ENCODE measurements at regions not wholly inside any gene's neighbourhood (a gene's known extent, or its start where the extent isn't known, plus 50 kb on each side); places are given as distances from the start of the nearest gene placed in this dataset.

GRCh38 chr2:221135699-221136098 is 436.4 kb downstream of the EPHA4 start:
- intact Hi-C loops (cut with DNase I) = no loop called here
- H3K4me3 ChIP-seq = no peak overlapping the region
- no peak for ATAC-seq
- DNase-seq = no peak
- H3K4me1 ChIP-seq = no peaks in the 10 kb centered on the region
- no peaks in the 10 kb centered on the region for H3K9me3 ChIP-seq
- no peaks in the 10 kb centered on the region for H3K27me3 ChIP-seq
- no peaks in the 10 kb centered on the region for H3K36me3 ChIP-seq (replicated peaks in 1 of 2; ENCODE audit: insufficient read depth in 1 of 2, low read depth in 2 of 2)
- no peak overlapping the region for H3K27ac ChIP-seq
- no peak for TF ChIP-seq POLR2A (IDR thresholded peaks at IDR 0.05)
- TF ChIP-seq CTCF (IDR thresholded peaks at IDR 0.05) = no peak
- WGBS, 2 donors = 17 to 52% methylated on average over 1 of the region's 1 CpG

GRCh38 chr2:221137385-221137784 is 434.7 kb downstream of the EPHA4 start:
- Histone ChIP-seq H3K27ac (no peak overlapping the region), H3K36me3 (replicated peaks in 1 of 2; ENCODE audit: insufficient read depth in 1 of 2, low read depth in 2 of 2) (no peaks in the 10 kb centered on the region), H3K4me1 (no peaks in the 10 kb centered on the region), H3K4me3 (no peak overlapping the region), H3K27me3 (no peaks in the 10 kb centered on the region), H3K9me3 (no peaks in the 10 kb centered on the region)
- TF ChIP-seq CTCF (IDR thresholded peaks at IDR 0.05) (no peak), POLR2A (IDR thresholded peaks at IDR 0.05) (no peak)
- no peak for ATAC-seq
- no peak for DNase-seq
- intact Hi-C loops (cut with DNase I) = no loop called here
- WGBS, 2 donors = 70 to 85% methylated on average over 2 of the region's 2 CpGs

- Histone ChIP-seq H3K4me3 (no peak overlapping the region), H3K27ac (no peak overlapping the region), H3K36me3 (replicated peaks in 1 of 2; ENCODE audit: insufficient read depth in 1 of 2, low read depth in 2 of 2) (no peaks in the 10 kb centered on the region), H3K27me3 (no peaks in the 10 kb centered on the region), H3K4me1 (no peaks in the 10 kb centered on the region), H3K9me3 (no peaks in the 10 kb centered on the region)
- TF ChIP-seq POLR2A (IDR thresholded peaks at IDR 0.05) = no peak
- no peak for TF ChIP-seq CTCF (IDR thresholded peaks at IDR 0.05)
- ATAC-seq (no peak), DNase-seq (no peak)
- intact Hi-C loops (cut with DNase I) = no loop called here
- WGBS, 2 donors = 75% methylated on average over 7 of the region's 7 CpGs
Observed at GRCh38 chr2:221142341-221142740, 429.8 kb downstream of the EPHA4 start.

GRCh38 chr2:221143231-221143630 is 428.9 kb downstream of the EPHA4 start:
- no peak for ATAC-seq
- WGBS, 2 donors = 59 to 79% methylated on average over 2 of the region's 2 CpGs
- no peaks in the 10 kb centered on the region for H3K9me3 ChIP-seq
- TF ChIP-seq CTCF (IDR thresholded peaks at IDR 0.05) = no peak
- TF ChIP-seq POLR2A (IDR thresholded peaks at IDR 0.05) = no peak
- intact Hi-C loops (cut with DNase I) = no loop called here
- H3K27me3 ChIP-seq = no peaks in the 10 kb centered on the region
- no peak overlapping the region for H3K27ac ChIP-seq
- DNase-seq = no peak
- no peak overlapping the region for H3K4me3 ChIP-seq
- H3K36me3 ChIP-seq (replicated peaks in 1 of 2; ENCODE audit: insufficient read depth in 1 of 2, low read depth in 2 of 2) = no peaks in the 10 kb centered on the region
- no peaks in the 10 kb centered on the region for H3K4me1 ChIP-seq

GRCh38 chr2:221144909-221145308 is 427.2 kb downstream of the EPHA4 start:
- intact Hi-C loops (cut with DNase I) = no loop called here
- no peaks in the 10 kb centered on the region for H3K4me1 ChIP-seq

More at GRCh38 chr2:221144909-221145308, 427.2 kb downstream of the EPHA4 start:
- Histone ChIP-seq H3K27ac (no peak overlapping the region), H3K9me3 (no peaks in the 10 kb centered on the region), H3K27me3 (no peaks in the 10 kb centered on the region), H3K4me3 (no peak overlapping the region), H3K36me3 (replicated peaks in 1 of 2; ENCODE audit: insufficient read depth in 1 of 2, low read depth in 2 of 2) (no peaks in the 10 kb centered on the region)
- 34 to 40% methylated on average over 1 of the region's 1 CpG for WGBS, 2 donors
- no peak for TF ChIP-seq CTCF (IDR thresholded peaks at IDR 0.05)
- no peak for TF ChIP-seq POLR2A (IDR thresholded peaks at IDR 0.05)
- DNase-seq (no peak), ATAC-seq (no peak)

All from body of pancreas (tissue), 4 donors.